HG02884 (cell line): ENCODE measurements at regions not wholly inside any gene's neighbourhood (a gene's known extent, or its start where the extent isn't known, plus 50 kb on each side); places are given as distances from the start of the nearest gene placed in this dataset.
"Not testable (repeated sequence)": the region's sequence is repeated elsewhere in the genome, so short reads cannot be mapped to it uniquely, and the experiment has no call there.

Experiments
- ATAC-seq: cut with Tn5 transposase; IDR thresholded peaks from one replicate; pipeline ENCODE4 v1.9.1; 2021; ENCODE audit warnings: mild to moderate bottlenecking, moderate library complexity; ENCODE audit not compliant: unreplicated experiment

DNA sequence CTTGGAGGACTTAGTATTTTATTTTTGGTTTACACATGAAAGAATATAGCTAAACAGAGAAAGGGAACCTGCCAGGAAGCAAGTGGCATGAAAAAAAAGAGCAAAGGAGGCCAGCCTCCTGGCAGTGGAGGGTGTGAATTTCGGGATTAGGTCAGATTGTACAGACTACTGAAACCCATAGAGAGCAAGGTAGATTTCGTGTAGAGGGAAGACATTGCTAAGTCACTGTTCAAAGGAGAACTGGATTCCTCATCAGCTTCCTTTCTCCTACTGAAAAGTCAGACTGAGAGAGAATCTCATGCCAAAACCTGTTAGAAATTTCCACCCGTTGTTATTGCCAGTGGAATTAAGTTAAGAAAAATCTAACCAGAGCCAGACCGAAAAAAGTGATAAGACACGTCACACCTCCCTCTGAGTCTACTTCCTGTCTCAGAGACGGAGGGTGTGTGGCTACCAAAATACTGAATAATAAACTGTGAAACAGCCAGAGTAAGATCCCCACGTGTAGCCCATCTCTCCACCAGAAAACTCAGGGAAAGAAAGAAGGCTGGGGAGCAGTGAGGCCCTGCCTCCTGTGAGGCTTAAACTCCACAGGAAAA, 118.8 kb downstream of the SKIDA1 start:
- ATAC-seq = no peak

GRCh38 chr10:21405981-21406380, 119.5 kb downstream of the SKIDA1 start:
- ATAC-seq = no peak

DNA sequence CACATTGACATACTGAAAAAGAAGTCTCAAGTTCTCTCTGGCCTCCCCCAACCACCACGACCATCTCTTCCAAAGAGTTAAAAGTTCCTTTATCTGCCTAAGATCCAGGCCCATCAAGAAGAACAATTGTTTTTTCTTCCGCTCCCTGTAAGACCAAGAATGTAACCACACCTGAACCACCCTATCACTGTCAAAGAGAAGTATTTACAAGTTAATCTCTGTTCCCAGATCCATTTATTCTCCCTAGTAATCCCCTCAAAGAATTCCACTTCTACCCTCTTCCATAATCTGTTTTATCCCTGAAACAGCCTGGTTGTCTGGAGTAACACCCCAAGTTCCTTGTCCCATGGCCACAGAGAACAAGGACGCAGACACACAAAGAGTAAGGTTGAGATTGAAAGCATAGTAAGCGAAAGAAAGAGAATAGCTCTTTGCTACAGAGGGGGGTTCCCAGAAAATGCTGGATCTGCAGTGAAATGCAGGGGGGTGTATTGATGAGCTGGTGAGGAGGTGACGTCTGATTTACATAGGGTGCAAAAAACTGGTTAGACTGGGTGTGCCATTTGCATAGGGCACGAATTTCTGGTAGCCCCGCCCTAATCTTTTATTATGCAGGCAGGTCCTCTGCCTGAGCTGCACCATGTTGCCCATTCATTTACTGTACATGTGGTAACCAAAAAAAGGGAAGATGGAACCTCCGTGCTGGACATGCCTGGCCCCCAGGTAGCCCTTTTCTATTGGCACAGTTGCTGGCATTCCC, 122.0 kb downstream of the SKIDA1 start:
- no peak for ATAC-seq

DNA sequence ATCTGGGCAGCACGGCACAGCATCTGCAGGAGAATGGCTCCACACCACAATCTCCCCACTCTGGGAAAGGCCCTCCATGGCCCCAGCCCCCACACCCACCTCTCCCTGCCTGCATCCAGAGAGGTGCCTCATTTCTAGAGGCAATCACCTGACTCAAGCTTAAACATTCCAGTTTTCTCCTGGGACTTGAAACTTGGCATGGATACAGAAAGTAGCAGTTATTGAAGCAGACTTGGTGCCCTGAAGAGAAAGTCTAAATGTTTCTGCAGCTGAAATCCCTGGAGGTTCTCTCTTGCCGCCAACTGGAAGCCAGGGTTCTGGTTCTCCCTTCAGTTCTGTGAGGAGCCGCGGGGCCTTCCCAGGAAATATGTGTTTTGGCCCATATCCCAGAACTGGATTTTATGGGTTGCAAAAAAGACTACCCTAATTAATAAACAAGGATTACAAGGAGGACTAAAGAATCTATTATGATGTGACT, 122.8 kb downstream of the SKIDA1 start:
- no peak for ATAC-seq

- peak; percentile 46 for ATAC-seq
Observed at GRCh38 chr10:21401196-21401595, 124.3 kb downstream of the SKIDA1 start.

DNA sequence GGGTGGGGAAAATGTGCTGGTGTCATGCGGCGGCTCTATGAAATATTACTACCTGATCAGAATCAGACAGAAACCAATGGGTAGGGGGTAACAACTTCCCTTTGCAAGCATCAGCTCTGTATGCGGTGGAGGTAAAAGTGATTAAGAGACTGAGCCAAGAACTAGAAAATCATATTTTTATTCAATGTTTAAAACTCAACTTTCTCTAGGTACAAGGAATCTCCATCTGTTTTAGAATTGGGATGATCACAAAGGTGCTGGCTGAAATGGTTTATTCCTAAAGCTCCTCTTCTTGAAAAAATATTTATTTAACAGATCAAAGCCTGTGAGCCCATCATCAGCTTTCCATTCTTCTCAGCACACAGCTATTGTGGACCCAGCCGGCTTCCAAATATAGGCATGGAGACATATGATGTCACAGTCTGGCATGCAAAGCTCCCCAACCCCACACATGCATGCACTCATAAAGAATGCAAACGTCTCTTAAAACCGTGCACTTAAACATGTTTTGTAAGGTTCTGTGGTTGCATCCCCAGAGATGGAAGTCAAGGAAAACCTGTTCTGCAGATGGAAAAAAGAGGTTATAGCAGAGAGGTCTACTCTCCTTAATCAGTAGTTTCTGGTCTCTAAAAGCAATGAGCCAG, 126.0 kb downstream of the SKIDA1 start:
- ATAC-seq = peak; percentile 74

DNA sequence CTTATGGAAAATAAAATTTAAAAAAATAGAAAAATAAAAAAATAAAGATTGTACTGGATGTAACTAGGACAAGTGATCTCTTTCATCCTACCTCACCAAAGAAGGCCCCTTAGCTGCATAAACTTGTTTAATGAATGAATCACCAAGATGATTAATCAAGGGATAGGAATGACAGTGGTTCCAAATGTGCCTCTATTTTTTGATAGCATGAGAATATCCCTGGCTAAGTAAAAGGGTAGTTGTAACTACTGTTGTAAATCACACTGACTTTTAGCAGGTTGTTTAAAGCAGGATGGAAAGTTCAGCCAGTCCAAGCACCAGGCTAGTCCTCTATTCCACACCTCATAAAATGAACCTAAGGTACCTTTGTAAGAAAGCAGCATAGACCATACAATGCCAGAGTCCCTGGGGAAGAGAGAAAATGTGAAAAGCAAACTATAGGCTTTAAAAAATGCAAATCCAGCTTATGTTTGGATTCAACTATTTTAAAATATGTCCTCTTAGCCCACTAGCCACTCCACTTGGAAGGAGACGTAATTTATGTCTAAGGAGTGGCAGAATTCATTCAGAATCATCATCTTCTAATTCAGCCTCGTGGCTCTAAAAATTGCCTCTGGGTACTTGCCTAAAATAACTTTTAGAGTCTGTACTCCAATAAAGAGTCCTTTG, 126.8 kb downstream of the SKIDA1 start:
- no peak for ATAC-seq

DNA sequence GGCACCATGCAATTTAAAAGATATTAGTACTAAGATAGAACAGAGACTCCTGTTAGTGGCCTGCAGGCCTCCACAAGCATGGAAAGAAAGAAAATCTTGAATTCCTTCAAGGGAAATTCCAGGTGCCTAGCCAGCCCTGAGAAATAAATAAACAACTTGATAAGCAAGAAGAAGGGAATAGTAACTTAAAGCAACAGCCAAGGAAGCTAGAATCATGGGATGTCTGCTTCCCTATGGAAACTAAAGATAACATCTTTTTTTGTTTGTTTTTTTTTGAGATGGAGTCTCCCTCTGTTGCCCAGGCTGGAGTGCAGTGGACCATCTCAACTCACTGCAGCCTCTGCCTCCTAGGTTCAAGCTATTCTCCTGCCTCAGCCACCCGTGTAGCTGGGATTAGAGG, 128.6 kb downstream of the SKIDA1 start:
- no peak for ATAC-seq

DNA sequence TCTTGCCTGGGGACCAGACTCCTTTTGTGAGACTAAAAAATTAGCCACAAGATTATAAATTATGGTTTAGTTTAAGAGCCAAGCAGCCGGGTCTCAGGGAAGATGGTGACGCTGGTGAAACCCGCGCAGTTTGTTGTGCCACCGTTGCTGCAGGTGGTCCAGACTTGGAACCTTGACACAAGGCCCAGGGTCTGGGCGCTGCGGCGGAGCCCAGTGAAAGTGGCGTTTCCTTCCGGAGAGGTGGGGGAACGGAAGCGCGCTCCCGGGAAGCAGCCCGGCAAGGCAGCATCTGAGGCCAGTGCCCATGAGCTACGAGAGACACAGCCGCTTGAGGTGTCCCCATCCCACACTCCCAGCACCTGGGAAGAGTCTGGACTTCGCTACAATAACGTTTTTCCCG, 131.6 kb downstream of the SKIDA1 start:
- ATAC-seq = no peak

DNA sequence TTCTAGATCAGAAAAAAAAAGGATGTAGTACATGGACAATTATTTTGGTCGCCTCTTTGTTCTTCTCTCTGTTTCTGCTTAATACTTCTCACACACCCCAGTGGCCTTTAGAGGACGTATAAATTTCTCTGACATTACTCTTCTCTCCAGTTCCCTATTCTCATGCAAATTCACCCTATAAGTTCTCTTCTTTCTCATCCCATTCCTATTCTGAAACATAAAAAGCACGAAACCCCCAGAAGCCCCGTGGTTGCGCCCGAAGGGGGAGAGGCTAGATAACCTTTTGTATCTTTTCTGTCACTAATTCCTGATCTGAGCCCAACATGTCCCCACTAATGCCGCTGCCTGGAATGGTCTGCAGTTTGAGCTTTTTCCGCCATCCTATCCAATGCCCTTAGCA, 136.9 kb downstream of the SKIDA1 start:
- ATAC-seq = no peak

DNA sequence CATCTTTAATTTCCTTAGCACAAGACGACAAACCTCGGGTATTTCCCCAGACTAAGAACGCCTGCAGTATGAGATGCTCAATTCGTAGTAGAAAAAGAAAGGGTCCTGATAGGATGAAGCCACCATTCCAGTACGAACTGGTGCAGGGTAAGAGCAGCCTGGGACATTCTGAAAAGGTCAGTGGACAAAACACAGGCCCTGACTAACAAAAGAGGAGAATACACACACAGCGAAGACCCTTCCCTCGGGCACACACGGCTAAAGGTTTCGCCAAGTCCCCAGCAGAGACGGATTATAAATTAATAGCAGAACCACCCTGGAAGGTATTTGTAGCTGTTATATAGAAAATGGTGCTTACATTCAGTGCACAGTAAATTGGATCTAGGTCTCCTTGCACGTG, 137.6 kb downstream of the SKIDA1 start:
- ATAC-seq = no peak

DNA sequence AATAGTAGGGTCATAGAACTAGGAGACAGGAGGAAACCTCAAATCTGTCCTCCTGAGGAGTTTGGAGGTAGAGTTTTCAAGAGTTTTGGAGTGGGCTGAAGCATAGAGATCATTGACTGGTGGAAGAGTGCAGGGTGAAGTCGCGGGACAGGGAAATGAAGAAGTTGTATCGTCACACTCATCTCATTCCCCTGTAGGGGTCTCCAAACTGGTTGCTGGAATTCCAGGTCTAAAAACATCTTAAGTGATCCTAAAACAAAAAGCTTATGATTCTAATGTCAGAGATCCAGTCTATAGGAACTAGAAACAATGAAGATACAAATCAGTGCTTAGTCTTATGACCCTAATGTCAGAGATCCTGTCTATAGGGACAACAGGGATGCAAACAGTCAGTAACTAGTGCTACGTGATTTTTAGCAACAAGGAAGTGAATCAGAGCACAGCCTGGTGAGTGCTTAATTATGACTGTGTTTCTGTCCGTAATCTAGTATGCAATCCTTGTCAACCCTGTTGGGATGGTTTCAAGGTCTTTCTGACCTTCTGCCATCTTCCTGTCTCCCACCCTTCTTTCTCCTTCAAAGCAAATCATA, 139.4 kb downstream of the SKIDA1 start:
- ATAC-seq = no peak

DNA sequence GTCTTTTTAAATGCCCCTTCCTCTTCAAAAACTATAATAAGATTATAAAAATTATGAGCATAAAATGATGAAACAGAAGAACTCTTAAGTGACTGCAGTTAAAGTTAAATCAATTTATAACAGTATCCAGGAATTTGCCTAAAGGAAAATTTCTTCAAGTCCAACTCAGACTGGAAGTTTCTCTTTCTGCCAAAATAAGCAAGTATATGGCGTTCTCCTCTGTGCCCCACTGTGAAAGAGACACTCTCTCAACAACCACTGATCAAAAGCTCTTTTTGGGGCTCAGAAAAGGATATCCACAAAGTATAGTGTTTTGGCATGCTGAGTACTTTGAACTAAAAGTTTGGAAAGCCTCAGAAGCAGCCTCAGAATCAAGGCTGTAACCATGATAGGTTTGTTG, 139.9 kb downstream of the SKIDA1 start:
- no peak for ATAC-seq

DNA sequence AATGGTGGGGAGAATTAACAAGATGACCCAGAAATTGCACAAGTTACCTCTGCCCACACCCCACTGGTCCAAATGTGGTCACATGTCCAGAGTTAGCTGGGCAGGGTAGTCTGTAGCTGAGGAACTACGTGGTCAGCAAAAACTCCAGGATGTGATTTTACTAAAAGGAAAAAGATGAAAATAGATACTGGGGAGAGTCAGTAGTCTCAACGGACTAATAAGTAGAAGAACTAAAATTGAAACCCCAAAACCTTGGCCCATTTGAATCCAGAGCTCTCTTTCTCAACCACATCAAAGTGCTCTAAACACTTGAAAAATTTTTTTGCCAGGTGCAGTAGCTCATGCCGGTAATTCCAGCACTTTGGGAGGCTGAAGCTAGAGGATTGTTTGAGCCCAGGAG, 146.3 kb downstream of the SKIDA1 start:
- no peak for ATAC-seq

DNA sequence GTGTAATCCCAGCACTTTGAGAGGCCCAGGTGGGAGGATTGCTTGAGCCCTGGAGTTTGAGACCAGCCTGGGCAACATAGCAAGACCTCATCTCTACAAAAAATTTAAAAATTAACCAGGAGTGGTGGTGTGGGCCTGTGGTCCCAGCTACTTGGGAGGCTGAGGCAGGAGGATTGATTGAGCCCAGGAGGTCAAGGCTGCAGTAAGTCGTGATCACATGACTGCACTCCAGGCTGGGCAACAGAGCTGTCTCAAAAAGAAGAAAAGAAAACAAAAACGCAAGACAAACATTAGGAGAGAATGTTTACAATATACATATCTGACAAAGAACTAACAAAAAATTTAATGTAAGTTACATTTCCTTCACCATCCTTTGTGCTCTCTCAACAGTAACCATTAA, 150.2 kb downstream of the SKIDA1 start:
- ATAC-seq = not testable (repeated sequence)

GRCh38 chr10:21373881-21374280, 151.6 kb downstream of the SKIDA1 start:
- not testable (repeated sequence) for ATAC-seq

- peak; percentile 83 for ATAC-seq
Observed at GRCh38 chr10:21372651-21373410, 152.7 kb downstream of the SKIDA1 start.

- ATAC-seq = no peak
Observed at GRCh38 chr10:21369697-21370096, 155.8 kb downstream of the SKIDA1 start.

DNA sequence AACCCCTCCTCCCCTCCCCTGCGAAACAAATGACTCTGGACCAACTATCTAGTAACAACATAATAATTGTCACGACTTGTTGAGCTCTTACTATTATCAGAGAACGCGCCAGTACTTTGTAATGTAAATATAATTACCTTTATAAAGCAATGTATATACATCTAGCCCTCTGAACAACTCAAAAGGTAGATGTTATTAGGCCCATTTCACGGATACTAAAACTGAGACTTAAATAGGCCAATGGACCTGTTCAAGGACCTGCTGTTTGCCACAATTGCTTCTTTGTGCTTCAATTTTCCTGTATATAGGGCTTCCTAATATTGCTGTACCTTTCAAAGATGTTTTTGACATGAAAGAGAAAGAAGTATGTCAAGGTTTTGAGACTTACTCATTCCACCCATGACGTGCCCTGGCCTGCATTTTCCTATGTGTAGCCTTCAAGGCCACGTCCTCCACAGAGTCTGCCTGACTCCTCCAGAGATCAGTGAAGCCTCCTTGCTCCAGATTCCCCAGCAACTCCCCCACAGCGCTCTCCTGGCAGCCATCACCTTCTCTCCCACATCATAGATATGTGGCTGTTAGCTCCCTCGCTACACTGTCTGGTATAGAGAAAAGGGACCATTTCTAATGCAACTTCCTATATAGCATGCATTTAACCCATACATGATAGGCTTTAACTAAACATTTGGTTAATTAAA, 156.6 kb downstream of the SKIDA1 start:
- ATAC-seq = no peak
